ENCODE measurements at regions not wholly inside any gene's neighbourhood (a gene's known extent, or its start where the extent isn't known, plus 50 kb on each side); places are given as distances from the start of the nearest gene placed in this dataset.

DNA sequence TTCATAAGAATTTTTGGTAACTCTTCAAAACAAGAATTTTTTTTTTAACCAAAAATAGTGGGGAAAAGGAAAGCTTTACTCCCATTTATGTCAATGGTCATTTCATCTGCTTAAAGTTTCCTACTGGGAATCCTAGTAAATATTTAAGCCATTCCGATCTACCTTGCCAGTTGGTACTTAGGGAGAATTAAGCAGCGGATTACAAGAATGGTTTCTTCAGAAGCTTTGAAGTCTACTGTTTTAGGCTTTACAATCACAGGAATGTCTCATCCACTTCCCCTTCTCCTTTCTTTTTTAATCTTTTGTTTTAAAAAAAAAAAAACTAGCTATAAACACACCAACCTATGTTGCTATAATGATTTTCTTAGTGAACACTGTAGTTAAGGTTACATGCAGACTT, 341.4 kb upstream of the ATP11B start:
- TF ChIP-seq SPI1 (IDR thresholded peaks at IDR 0.05; ENCODE audit: low read depth, low read length): no peak
- TF ChIP-seq POLR2AphosphoS5 (IDR thresholded peaks at IDR 0.05; ENCODE audit: low read depth, low read length): no peak
- no peak for TF ChIP-seq POLR2A (IDR thresholded peaks at IDR 0.05; ENCODE audit: low read depth, low read length)
- TF ChIP-seq PAX5 (IDR thresholded peaks at IDR 0.05; ENCODE audit: insufficient read depth, low read length, severe bottlenecking): no peak
- DNase-seq (ENCODE audit: insufficient read length, low spot score) (no peak), FAIRE-seq (no peak)

DNA sequence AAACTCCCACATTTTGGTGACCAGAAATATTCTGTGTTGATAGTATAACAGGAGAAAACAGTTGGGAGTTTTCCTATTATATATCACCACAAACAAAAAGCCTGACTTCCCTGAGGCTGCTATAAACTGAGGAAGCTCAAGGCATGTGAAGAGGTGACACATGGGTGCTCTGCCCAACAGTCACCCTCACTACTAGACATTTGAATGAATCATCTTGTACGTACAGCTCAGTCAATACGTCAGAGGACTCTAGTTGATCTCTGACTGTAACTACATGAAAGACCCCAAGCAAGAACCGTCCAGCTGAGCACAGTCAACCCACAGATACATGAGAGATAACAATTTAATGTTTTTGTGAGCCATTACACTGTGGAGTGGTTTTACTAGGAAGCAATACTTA, 338.3 kb upstream of the ATP11B start:
- DNase-seq (ENCODE audit: insufficient read length, low spot score) (no peak), FAIRE-seq (no peak)

DNA sequence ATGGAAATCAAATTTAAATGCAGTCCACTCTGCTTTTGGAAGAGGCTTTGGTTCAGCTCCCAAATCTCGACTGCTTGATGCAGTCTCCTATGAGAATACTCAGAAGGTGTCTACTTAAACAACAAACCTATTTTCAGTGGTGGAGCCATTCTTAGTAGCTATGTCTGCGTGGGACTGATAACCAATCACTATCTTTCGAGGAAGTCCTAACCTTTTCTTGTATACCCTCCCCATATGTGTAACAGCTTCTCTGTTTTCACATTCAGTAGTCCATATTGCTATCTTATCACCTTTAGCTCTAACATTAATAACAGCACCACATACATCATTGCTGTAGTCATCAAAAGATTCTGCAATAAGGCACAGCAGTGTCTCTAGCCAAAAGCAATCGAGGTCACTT, 333.0 kb upstream of the ATP11B start:
- no peak for TF ChIP-seq POLR2A (IDR thresholded peaks at IDR 0.05; ENCODE audit: low read depth, low read length)
- TF ChIP-seq TAF1 (IDR thresholded peaks at IDR 0.05; ENCODE audit: low read depth, low read length): no peak
- no peak for TF ChIP-seq POU2F2 (IDR thresholded peaks at IDR 0.05; ENCODE audit: low read depth, low read length)
- no peak for TF ChIP-seq SPI1 (IDR thresholded peaks at IDR 0.05; ENCODE audit: low read depth, low read length)
- TF ChIP-seq POLR2AphosphoS5 (IDR thresholded peaks at IDR 0.05; ENCODE audit: low read depth, low read length): no peak
- no peak for TF ChIP-seq PAX5 (IDR thresholded peaks at IDR 0.05; ENCODE audit: insufficient read depth, low read length, severe bottlenecking)
- no peak for DNase-seq (ENCODE audit: insufficient read length, low spot score)

More for the DNA sequence above, 338.3 kb upstream of the ATP11B start:
- TF ChIP-seq POLR2A (IDR thresholded peaks at IDR 0.05; ENCODE audit: low read depth, low read length) (no peak), SPI1 (IDR thresholded peaks at IDR 0.05; ENCODE audit: low read depth, low read length) (no peak), POU2F2 (IDR thresholded peaks at IDR 0.05; ENCODE audit: low read depth, low read length) (no peak), TAF1 (IDR thresholded peaks at IDR 0.05; ENCODE audit: low read depth, low read length) (no peak), PAX5 (IDR thresholded peaks at IDR 0.05; ENCODE audit: insufficient read depth, low read length, severe bottlenecking) (no peak), POLR2AphosphoS5 (IDR thresholded peaks at IDR 0.05; ENCODE audit: low read depth, low read length) (no peak)

GRCh38 chr3:182462152-182462551, 331.2 kb upstream of the ATP11B start:
- DNase-seq (ENCODE audit: insufficient read length, low spot score) (no peak), FAIRE-seq (no peak)
- no peak for TF ChIP-seq POLR2AphosphoS5 (IDR thresholded peaks at IDR 0.05; ENCODE audit: low read depth, low read length)
- no peak for TF ChIP-seq POLR2A (IDR thresholded peaks at IDR 0.05; ENCODE audit: low read depth, low read length)
- TF ChIP-seq SPI1 (IDR thresholded peaks at IDR 0.05; ENCODE audit: low read depth, low read length): no peak
- TF ChIP-seq PAX5 (IDR thresholded peaks at IDR 0.05; ENCODE audit: insufficient read depth, low read length, severe bottlenecking): no peak
- TF ChIP-seq TAF1 (IDR thresholded peaks at IDR 0.05; ENCODE audit: low read depth, low read length): no peak
- no peak for TF ChIP-seq POU2F2 (IDR thresholded peaks at IDR 0.05; ENCODE audit: low read depth, low read length)

More for the DNA sequence above, 333.0 kb upstream of the ATP11B start:
- no peak for FAIRE-seq

DNA sequence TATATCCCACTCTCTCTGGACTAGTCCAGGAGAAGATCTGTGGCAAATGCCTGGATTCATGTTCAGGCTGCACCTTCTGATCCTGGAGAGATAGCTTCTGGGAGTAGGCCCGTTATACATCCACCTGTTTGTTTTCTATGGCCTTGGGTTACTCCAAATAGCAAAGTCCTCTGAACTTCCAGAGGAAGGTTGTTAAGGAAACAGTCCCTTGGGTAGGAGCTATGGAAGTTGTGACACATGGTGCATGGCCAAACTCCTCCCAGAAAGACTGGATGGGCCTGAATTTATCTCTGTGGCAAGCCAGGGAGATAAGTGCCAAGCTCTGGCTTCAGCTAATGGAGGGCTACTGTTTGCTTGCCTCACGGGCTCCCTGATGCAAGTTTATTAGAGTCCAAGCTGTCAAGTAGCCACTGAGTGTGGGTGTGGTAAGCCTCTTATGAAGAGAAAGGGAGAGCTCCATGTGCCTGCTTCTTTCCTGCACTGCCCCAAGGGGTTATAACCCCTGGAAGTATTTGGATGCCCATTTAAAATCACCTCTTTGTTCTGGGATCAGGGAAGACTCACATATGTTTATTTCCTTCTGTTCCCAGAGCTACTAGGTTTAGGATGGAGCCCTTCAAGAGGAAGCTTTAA, 328.7 kb upstream of the ATP11B start:
- DNase-seq (ENCODE audit: insufficient read length, low spot score) (no peak), FAIRE-seq (no peak)
- TF ChIP-seq POLR2A (IDR thresholded peaks at IDR 0.05; ENCODE audit: low read depth, low read length) (no peak), PAX5 (IDR thresholded peaks at IDR 0.05; ENCODE audit: insufficient read depth, low read length, severe bottlenecking) (no peak), TAF1 (IDR thresholded peaks at IDR 0.05; ENCODE audit: low read depth, low read length) (no peak), SPI1 (IDR thresholded peaks at IDR 0.05; ENCODE audit: low read depth, low read length) (no peak), POU2F2 (IDR thresholded peaks at IDR 0.05; ENCODE audit: low read depth, low read length) (no peak), POLR2AphosphoS5 (IDR thresholded peaks at IDR 0.05; ENCODE audit: low read depth, low read length) (no peak)

DNA sequence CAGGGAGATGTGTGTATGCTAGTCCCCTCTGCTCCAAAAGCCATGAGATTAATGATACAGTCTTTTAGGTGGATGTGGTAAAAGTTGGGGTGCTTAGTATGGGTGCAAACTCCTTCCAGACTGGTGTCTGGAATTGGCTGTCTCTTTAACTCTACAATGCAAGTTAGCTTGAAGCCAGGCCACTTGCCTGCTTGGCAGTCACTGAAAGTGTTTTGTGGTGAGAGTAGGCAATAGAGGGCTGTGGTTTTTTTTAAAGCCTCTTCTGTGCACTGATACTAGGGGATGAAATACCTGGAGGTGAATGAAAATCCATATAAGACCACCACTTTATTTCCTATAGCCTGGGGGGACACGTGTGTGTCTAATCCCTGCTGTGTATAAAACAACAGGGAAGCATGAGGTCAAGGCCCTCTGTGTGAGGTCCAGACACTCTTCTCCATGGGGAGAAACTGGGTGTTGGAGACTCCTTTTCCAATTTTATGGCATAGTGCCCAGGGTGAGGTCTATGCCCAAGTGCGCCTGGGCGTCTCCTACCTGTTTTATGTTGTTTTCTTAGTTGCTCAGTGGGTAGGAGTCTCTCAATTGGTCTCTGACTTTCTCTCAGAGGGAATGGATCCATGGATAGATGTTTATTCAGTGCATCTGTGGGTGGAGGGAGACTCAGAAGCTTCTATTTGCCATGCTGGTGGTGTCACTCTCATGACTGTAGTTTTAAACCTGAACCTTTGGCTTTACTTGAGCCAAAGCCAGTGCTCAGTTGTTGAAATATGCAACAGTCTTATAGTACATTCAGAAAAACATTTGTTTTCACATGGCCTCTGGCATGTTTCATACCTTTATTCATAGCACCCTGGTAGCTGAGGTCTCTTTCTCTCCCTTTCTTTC, 327.8 kb upstream of the ATP11B start:
- no peak for DNase-seq (ENCODE audit: insufficient read length, low spot score)
- no peak for TF ChIP-seq TAF1 (IDR thresholded peaks at IDR 0.05; ENCODE audit: low read depth, low read length)
- TF ChIP-seq POLR2A (IDR thresholded peaks at IDR 0.05; ENCODE audit: low read depth, low read length): no peak
- TF ChIP-seq SPI1 (IDR thresholded peaks at IDR 0.05; ENCODE audit: low read depth, low read length): no peak
- no peak for TF ChIP-seq POLR2AphosphoS5 (IDR thresholded peaks at IDR 0.05; ENCODE audit: low read depth, low read length)
- no peak for TF ChIP-seq POU2F2 (IDR thresholded peaks at IDR 0.05; ENCODE audit: low read depth, low read length)
- FAIRE-seq: no peak

GRCh38 chr3:182469086-182469485, 324.2 kb upstream of the ATP11B start:
- FAIRE-seq (no peak), DNase-seq (ENCODE audit: insufficient read length, low spot score) (no peak)
- TF ChIP-seq POU2F2 (IDR thresholded peaks at IDR 0.05; ENCODE audit: low read depth, low read length): no peak

DNA sequence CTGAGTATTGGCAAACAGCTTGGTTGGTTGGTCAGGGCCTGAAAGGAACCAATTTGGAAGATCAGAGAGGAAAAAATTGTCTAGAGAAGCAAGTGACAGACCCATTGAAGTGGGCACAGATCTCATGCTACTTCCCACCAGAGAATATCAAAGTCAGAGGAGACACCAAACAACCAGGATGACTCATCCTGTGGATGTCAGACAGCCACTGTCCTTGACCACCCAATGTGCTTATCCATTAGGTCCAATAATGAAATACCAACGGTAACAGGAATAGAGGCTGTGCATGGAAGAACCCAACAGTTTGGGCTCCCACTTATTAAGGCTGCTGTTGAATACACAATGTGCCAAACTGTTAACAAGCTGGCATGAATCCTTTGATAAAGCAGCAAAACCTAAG, 323.1 kb upstream of the ATP11B start:
- FAIRE-seq (no peak), DNase-seq (ENCODE audit: insufficient read length, low spot score) (no peak)
- TF ChIP-seq SPI1 (IDR thresholded peaks at IDR 0.05; ENCODE audit: low read depth, low read length) (no peak), POLR2AphosphoS5 (IDR thresholded peaks at IDR 0.05; ENCODE audit: low read depth, low read length) (no peak), PAX5 (IDR thresholded peaks at IDR 0.05; ENCODE audit: insufficient read depth, low read length, severe bottlenecking) (no peak), POLR2A (IDR thresholded peaks at IDR 0.05; ENCODE audit: low read depth, low read length) (no peak), POU2F2 (IDR thresholded peaks at IDR 0.05; ENCODE audit: low read depth, low read length) (no peak), TAF1 (IDR thresholded peaks at IDR 0.05; ENCODE audit: low read depth, low read length) (no peak)

- DNase-seq (ENCODE audit: insufficient read length, low spot score): no peak
- no peak for FAIRE-seq
- TF ChIP-seq PAX5 (IDR thresholded peaks at IDR 0.05; ENCODE audit: insufficient read depth, low read length, severe bottlenecking) (no peak), SPI1 (IDR thresholded peaks at IDR 0.05; ENCODE audit: low read depth, low read length) (no peak), POLR2A (IDR thresholded peaks at IDR 0.05; ENCODE audit: low read depth, low read length) (no peak), TAF1 (IDR thresholded peaks at IDR 0.05; ENCODE audit: low read depth, low read length) (no peak), POU2F2 (IDR thresholded peaks at IDR 0.05; ENCODE audit: low read depth, low read length) (no peak), POLR2AphosphoS5 (IDR thresholded peaks at IDR 0.05; ENCODE audit: low read depth, low read length) (no peak)
These were observed 320.1 kb upstream of the ATP11B start for GRCh38 chr3:182473191-182473710.
